GM23338 (cell line): ENCODE measurements at regions not wholly inside any gene's neighbourhood (a gene's known extent, or its start where the extent isn't known, plus 50 kb on each side); places are given as distances from the start of the nearest gene placed in this dataset.

Source experiments
- ATAC-seq: fragments of 200-7000 bp; cut with Tn5 transposase; 3 replicates; pipeline ENCODE4 v1.9.1; 2020
- DNase-seq: peaks from one replicate; pipeline ENCODE4 v3.0.0-alpha.2; 2015; ENCODE audit warnings: low spot score
- H2AFZ ChIP-seq: fragments of 200-600 bp; sonication (generic); 2 replicates; pipeline ENCODE4 v1.8.0; 2016; ENCODE audit warnings: antibody characterized with exemption, mild to moderate bottlenecking, moderate library complexity
- H3F3A ChIP-seq: fragments of 200-600 bp; sonication (generic); replicated peaks from 2 replicates; pipeline ENCODE4 v1.8.0; 2017; ENCODE audit warnings: antibody characterized with exemption, mixed run types, low read depth
- H3K27ac ChIP-seq: fragments of 200-600 bp; sonication (generic); 2 replicates; pipeline ENCODE4 v1.6.1; 2016; ENCODE audit warnings: low read depth
- H3K27me3 ChIP-seq: fragments of 200-600 bp; sonication (generic); 2 replicates; pipeline ENCODE4 v1.8.0; 2016; ENCODE audit warnings: mild to moderate bottlenecking, mixed run types, moderate library complexity; ENCODE audit not compliant: insufficient read depth
- H3K36me3 ChIP-seq: fragments of 200-600 bp; sonication (generic); 2 replicates; pipeline ENCODE4 v1.8.0; 2016; ENCODE audit warnings: mild to moderate bottlenecking; ENCODE audit not compliant: insufficient read depth
- H3K4me1 ChIP-seq: fragments of 200-600 bp; sonication (generic); 2 replicates; pipeline ENCODE4 v1.8.0; 2016; ENCODE audit warnings: mild to moderate bottlenecking, moderate library complexity; ENCODE audit not compliant: insufficient read depth
- H3K4me2 ChIP-seq: fragments of 200-600 bp; sonication (generic); 2 replicates; pipeline ENCODE4 v1.7.1; 2017; ENCODE audit warnings: mixed run types
- H3K4me3 ChIP-seq: fragments of 200-600 bp; sonication (generic); 2 replicates; pipeline ENCODE4 v1.6.1; 2016; ENCODE audit warnings: mixed run types
- H3K79me2 ChIP-seq: fragments of 200-600 bp; sonication (generic); replicated peaks from 2 replicates; pipeline ENCODE4 v1.8.0; 2017; ENCODE audit warnings: mild to moderate bottlenecking; ENCODE audit not compliant: insufficient read depth
- H3K9me2 ChIP-seq: fragments of 200-600 bp; sonication (generic); 2 replicates; pipeline ENCODE4 v1.8.0; 2017; ENCODE audit not compliant: insufficient read depth
- H4K20me1 ChIP-seq: fragments of 200-600 bp; sonication (generic); replicated peaks from 2 replicates; pipeline ENCODE4 v1.8.0; 2017; ENCODE audit warnings: mild to moderate bottlenecking; ENCODE audit not compliant: insufficient read depth
- H3K27ac Mint-ChIP-seq: 2 replicates; pipeline ENCODE4 v1.8.0; 2020; ENCODE audit warnings: inconsistent platforms, mild to moderate bottlenecking, moderate library complexity, mixed read lengths
- H3K27me3 Mint-ChIP-seq: 3 replicates; pipeline ENCODE4 v1.8.0; 2022; ENCODE audit warnings: low read depth, mild to moderate bottlenecking, moderate library complexity, mixed read lengths, inconsistent platforms; ENCODE audit not compliant: insufficient read depth, poor library complexity
- H3K36me3 Mint-ChIP-seq: 3 replicates; pipeline ENCODE4 v1.8.0; 2021; ENCODE audit warnings: low read depth, mild to moderate bottlenecking, inconsistent platforms, moderate library complexity, mixed read lengths
- H3K4me1 Mint-ChIP-seq: 3 replicates; pipeline ENCODE4 v1.8.0; 2020; ENCODE audit warnings: mild to moderate bottlenecking, inconsistent platforms, mixed read lengths
- H3K4me3 Mint-ChIP-seq: 3 replicates; pipeline ENCODE4 v1.8.0; 2021; ENCODE audit warnings: moderate library complexity, mild to moderate bottlenecking, inconsistent platforms, mixed read lengths
- H3K9me3 Mint-ChIP-seq: 3 replicates; pipeline ENCODE4 v1.8.0; 2020; ENCODE audit warnings: moderate library complexity, mild to moderate bottlenecking, inconsistent platforms, mixed read lengths
- CREB1 ChIP-seq: fragments of 250-450 bp; sonication (Bioruptor Pico); IDR thresholded peaks from 2 replicates; pipeline ENCODE4 v1.5.0; 2020; ENCODE audit warnings: low read depth, mild to moderate bottlenecking, moderate library complexity
- EZH2 ChIP-seq: fragments of 200-600 bp; sonication (generic); IDR thresholded peaks from one replicate; pipeline ENCODE4 v1.8.0; 2017; ENCODE audit warnings: antibody characterized with exemption, mild to moderate bottlenecking, low read depth; ENCODE audit not compliant: unreplicated experiment
- EZH2phosphoT487 ChIP-seq: fragments of 200-600 bp; sonication (generic); IDR thresholded peaks from one replicate; pipeline ENCODE4 v1.8.1; 2018; ENCODE audit warnings: antibody characterized with exemption; ENCODE audit not compliant: unreplicated experiment
- JUNB ChIP-seq: IDR thresholded peaks from one replicate; pipeline ENCODE4 v1.6.1; 2016; ENCODE audit warnings: antibody characterized with exemption; ENCODE audit not compliant: unreplicated experiment
- NANOG ChIP-seq: IDR thresholded peaks from 2 replicates; pipeline ENCODE4 v1.6.1; 2016; ENCODE audit warnings: antibody characterized with exemption, borderline replicate concordance
- POLR2AphosphoS5 ChIP-seq: IDR thresholded peaks from 2 replicates; pipeline ENCODE4 v1.6.1; 2016; ENCODE audit warnings: antibody characterized with exemption, low read depth
- STAT1 ChIP-seq: IDR thresholded peaks from one replicate; pipeline ENCODE4 v1.6.1; 2016; ENCODE audit warnings: antibody characterized with exemption; ENCODE audit not compliant: unreplicated experiment
- ZNF114 ChIP-seq: fragments of 250-450 bp; sonication (Bioruptor Pico); IDR thresholded peaks from 2 replicates; pipeline ENCODE4 v1.5.0; 2020; ENCODE audit warnings: mild to moderate bottlenecking, moderate library complexity
- ZNF331 ChIP-seq: fragments of 250-450 bp; sonication (Bioruptor Pico); IDR thresholded peaks from 2 replicates; pipeline ENCODE4 v1.5.0; 2020; ENCODE audit warnings: low read depth, mild to moderate bottlenecking, moderate library complexity
- TF ChIP-seq, protein P1 (sequence below): fragments of 250-450 bp; sonication (Bioruptor Pico); IDR thresholded peaks from 2 replicates; pipeline ENCODE4 v1.5.0; 2020; ENCODE audit warnings: mild to moderate bottlenecking, moderate library complexity
- TF ChIP-seq, protein P2 (sequence below): IDR thresholded peaks from one replicate; pipeline ENCODE4 v1.6.1; 2018; ENCODE audit warnings: antibody characterized with exemption; ENCODE audit not compliant: unreplicated experiment
- TF ChIP-seq, protein P3 (sequence below): IDR thresholded peaks from 2 replicates; pipeline ENCODE4 v1.6.1; 2016; ENCODE audit warnings: antibody characterized with exemption
- TF ChIP-seq, protein P4 (sequence below), 2 experiments: fragments of 200-600 bp in 1 of 2; sonication (generic) in 1 of 2; conservative IDR thresholded peaks; 2 replicates each; pipeline versions ENCODE4 v1.5.1 to v1.6.1; 2016 to 2017; ENCODE audit warnings: antibody characterized with exemption in 2 of 2, low read depth in 2 of 2, mild to moderate bottlenecking in 2 of 2, moderate library complexity in 1 of 2

DNA sequence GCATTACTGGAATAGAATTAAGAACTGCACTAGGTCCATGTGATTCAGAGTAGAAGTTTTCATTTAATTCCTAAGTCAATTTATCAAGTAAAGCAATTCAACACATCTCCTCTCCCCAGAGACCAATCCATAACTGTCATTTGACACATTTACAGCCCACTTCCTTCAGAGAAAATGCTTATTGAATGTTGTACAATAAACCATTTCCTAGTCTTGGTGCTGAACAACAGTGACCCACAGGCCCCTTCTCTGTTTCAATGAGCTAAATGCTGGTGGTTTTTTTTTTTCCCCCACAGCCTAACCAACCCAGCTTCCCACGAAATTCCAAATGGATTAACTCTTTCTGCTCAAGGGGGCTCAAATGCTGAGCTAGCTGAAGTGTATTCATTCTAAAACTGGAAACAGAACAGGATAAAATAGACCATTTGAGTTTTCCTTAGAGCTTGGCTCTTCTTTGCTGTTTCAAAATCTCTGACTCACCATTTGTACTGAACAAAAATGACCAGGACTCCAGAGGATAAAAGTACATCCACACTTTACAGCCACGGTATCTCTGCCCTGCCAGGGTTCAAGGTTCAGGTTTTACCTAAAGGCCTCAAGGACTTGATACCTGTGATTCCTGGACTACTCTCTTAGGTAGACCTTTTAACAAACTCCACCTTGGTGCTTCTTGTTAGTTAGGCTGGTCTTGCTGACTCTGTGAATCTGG, 62.3 kb downstream of the TMEM100 start (continued):
- TF ChIP-seq, protein P1, sequence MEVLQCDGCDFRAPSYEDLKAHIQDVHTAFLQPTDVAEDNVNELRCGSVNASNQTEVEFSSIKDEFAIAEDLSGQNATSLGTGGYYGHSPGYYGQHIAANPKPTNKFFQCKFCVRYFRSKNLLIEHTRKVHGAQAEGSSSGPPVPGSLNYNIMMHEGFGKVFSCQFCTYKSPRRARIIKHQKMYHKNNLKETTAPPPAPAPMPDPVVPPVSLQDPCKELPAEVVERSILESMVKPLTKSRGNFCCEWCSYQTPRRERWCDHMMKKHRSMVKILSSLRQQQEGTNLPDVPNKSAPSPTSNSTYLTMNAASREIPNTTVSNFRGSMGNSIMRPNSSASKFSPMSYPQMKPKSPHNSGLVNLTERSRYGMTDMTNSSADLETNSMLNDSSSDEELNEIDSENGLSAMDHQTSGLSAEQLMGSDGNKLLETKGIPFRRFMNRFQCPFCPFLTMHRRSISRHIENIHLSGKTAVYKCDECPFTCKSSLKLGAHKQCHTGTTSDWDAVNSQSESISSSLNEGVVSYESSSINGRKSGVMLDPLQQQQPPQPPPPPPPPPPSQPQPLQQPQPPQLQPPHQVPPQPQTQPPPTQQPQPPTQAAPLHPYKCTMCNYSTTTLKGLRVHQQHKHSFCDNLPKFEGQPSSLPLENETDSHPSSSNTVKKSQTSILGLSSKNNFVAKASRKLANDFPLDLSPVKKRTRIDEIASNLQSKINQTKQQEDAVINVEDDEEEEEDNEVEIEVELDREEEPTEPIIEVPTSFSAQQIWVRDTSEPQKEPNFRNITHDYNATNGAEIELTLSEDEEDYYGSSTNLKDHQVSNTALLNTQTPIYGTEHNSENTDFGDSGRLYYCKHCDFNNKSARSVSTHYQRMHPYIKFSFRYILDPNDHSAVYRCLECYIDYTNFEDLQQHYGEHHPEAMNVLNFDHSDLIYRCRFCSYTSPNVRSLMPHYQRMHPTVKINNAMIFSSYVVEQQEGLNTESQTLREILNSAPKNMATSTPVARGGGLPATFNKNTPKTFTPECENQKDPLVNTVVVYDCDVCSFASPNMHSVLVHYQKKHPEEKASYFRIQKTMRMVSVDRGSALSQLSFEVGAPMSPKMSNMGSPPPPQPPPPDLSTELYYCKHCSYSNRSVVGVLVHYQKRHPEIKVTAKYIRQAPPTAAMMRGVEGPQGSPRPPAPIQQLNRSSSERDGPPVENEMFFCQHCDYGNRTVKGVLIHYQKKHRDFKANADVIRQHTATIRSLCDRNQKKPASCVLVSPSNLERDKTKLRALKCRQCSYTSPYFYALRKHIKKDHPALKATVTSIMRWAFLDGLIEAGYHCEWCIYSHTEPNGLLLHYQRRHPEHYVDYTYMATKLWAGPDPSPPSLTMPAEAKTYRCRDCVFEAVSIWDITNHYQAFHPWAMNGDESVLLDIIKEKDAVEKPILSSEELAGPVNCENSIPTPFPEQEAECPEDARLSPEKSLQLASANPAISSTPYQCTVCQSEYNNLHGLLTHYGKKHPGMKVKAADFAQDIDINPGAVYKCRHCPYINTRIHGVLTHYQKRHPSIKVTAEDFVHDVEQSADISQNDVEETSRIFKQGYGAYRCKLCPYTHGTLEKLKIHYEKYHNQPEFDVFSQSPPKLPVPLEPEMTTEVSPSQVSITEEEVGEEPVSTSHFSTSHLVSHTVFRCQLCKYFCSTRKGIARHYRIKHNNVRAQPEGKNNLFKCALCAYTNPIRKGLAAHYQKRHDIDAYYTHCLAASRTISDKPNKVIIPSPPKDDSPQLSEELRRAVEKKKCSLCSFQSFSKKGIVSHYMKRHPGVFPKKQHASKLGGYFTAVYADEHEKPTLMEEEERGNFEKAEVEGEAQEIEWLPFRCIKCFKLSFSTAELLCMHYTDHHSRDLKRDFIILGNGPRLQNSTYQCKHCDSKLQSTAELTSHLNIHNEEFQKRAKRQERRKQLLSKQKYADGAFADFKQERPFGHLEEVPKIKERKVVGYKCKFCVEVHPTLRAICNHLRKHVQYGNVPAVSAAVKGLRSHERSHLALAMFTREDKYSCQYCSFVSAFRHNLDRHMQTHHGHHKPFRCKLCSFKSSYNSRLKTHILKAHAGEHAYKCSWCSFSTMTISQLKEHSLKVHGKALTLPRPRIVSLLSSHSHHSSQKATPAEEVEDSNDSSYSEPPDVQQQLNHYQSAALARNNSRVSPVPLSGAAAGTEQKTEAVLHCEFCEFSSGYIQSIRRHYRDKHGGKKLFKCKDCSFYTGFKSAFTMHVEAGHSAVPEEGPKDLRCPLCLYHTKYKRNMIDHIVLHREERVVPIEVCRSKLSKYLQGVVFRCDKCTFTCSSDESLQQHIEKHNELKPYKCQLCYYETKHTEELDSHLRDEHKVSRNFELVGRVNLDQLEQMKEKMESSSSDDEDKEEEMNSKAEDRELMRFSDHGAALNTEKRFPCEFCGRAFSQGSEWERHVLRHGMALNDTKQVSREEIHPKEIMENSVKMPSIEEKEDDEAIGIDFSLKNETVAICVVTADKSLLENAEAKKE: no peak
- no peak for TF ChIP-seq NANOG
- TF ChIP-seq ZNF114 (CRISPR knock-in tag): no peak
- no peak for TF ChIP-seq POLR2AphosphoS5

DNA sequence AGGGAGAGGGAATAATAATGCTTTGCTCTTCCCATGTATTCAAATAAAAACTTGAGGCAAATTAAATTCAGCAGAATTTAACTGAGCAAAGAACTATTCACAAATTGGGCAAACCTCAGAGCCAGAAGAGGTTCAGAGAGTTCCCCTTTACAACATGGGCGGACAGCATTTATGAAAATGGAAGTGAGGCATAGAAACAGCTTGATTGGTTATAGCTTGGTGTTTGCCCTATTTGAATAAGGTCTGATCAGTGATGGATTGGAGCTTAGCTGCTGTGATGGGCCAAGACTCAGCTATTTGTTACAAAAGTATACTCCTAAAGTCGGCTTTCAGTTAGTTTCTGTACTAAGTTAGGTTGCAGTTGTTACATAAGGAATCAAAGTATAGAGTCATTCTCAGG, 63.0 kb downstream of the TMEM100 start:
- no peak overlapping the region for H3K4me3 ChIP-seq
- no peaks in the 10 kb centered on the region for H4K20me1 ChIP-seq
- no peak overlapping the region for H3K4me3 Mint-ChIP-seq
- H3K27me3 Mint-ChIP-seq: no peaks in the 10 kb centered on the region
- H3K9me3 Mint-ChIP-seq: no peaks in the 10 kb centered on the region
- H3K4me1 Mint-ChIP-seq: 0 out of 3 replicates have a peak, but pooled peaks cover 6% of the 10 kb centered on the region
- H3K4me2 ChIP-seq: no peak overlapping the region
- H3K4me1 ChIP-seq: peaks cover 3% of the 10 kb centered on the region; the same call in 1 of the 2 replicates
- H3K36me3 ChIP-seq: no peaks in the 10 kb centered on the region
- H3F3A ChIP-seq: no peaks in the 10 kb centered on the region
- no peaks in the 10 kb centered on the region for H3K27me3 ChIP-seq
- 0 out of 2 replicates have a peak, but pooled peaks cover 6% of the 10 kb centered on the region for H3K9me2 ChIP-seq
- DNase-seq (no peak), ATAC-seq (no peak)
- H3K27ac ChIP-seq: no peak overlapping the region
- no peak overlapping the region for H3K27ac Mint-ChIP-seq
- no peaks in the 10 kb centered on the region for H3K36me3 Mint-ChIP-seq
- no peak overlapping the region for H2AFZ ChIP-seq
- no peaks in the 10 kb centered on the region for H3K79me2 ChIP-seq
- no peak for TF ChIP-seq ZNF331 (CRISPR knock-in tag)
- TF ChIP-seq, protein P2, sequence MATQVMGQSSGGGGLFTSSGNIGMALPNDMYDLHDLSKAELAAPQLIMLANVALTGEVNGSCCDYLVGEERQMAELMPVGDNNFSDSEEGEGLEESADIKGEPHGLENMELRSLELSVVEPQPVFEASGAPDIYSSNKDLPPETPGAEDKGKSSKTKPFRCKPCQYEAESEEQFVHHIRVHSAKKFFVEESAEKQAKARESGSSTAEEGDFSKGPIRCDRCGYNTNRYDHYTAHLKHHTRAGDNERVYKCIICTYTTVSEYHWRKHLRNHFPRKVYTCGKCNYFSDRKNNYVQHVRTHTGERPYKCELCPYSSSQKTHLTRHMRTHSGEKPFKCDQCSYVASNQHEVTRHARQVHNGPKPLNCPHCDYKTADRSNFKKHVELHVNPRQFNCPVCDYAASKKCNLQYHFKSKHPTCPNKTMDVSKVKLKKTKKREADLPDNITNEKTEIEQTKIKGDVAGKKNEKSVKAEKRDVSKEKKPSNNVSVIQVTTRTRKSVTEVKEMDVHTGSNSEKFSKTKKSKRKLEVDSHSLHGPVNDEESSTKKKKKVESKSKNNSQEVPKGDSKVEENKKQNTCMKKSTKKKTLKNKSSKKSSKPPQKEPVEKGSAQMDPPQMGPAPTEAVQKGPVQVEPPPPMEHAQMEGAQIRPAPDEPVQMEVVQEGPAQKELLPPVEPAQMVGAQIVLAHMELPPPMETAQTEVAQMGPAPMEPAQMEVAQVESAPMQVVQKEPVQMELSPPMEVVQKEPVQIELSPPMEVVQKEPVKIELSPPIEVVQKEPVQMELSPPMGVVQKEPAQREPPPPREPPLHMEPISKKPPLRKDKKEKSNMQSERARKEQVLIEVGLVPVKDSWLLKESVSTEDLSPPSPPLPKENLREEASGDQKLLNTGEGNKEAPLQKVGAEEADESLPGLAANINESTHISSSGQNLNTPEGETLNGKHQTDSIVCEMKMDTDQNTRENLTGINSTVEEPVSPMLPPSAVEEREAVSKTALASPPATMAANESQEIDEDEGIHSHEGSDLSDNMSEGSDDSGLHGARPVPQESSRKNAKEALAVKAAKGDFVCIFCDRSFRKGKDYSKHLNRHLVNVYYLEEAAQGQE: no peak
- TF ChIP-seq STAT1: no peak
- no peak for TF ChIP-seq EZH2phosphoT487
- TF ChIP-seq, protein P3, sequence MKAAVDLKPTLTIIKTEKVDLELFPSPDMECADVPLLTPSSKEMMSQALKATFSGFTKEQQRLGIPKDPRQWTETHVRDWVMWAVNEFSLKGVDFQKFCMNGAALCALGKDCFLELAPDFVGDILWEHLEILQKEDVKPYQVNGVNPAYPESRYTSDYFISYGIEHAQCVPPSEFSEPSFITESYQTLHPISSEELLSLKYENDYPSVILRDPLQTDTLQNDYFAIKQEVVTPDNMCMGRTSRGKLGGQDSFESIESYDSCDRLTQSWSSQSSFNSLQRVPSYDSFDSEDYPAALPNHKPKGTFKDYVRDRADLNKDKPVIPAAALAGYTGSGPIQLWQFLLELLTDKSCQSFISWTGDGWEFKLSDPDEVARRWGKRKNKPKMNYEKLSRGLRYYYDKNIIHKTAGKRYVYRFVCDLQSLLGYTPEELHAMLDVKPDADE: no peak
- TF ChIP-seq EZH2: no peak
- TF ChIP-seq, protein P4, sequence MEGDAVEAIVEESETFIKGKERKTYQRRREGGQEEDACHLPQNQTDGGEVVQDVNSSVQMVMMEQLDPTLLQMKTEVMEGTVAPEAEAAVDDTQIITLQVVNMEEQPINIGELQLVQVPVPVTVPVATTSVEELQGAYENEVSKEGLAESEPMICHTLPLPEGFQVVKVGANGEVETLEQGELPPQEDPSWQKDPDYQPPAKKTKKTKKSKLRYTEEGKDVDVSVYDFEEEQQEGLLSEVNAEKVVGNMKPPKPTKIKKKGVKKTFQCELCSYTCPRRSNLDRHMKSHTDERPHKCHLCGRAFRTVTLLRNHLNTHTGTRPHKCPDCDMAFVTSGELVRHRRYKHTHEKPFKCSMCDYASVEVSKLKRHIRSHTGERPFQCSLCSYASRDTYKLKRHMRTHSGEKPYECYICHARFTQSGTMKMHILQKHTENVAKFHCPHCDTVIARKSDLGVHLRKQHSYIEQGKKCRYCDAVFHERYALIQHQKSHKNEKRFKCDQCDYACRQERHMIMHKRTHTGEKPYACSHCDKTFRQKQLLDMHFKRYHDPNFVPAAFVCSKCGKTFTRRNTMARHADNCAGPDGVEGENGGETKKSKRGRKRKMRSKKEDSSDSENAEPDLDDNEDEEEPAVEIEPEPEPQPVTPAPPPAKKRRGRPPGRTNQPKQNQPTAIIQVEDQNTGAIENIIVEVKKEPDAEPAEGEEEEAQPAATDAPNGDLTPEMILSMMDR (conservative IDR thresholded peaks at IDR 0.05; ENCODE audit: low read depth in 2 of 2): no peak
- no peak for TF ChIP-seq JUNB
- TF ChIP-seq NANOG: no peak
- TF ChIP-seq POLR2AphosphoS5: no peak
- no peak for TF ChIP-seq CREB1 (CRISPR knock-in tag)
